Ramos (cell line): ENCODE measurements at regions not wholly inside any gene's neighbourhood (a gene's known extent, or its start where the extent isn't known, plus 50 kb on each side); places are given as distances from the start of the nearest gene placed in this dataset.
"Not testable (repeated sequence)": the region's sequence is repeated elsewhere in the genome, so short reads cannot be mapped to it uniquely, and the experiment has no call there.

Experiments used
- in situ Hi-C: fragments of 300-500 bp; cut with MboI; formaldehyde crosslinking; loops from one replicate; pipeline ENCODE4 v1.14.3; 2022; ENCODE audit warnings: low sequenced_read_pairs; ENCODE audit not compliant: unreplicated experiment

- in situ Hi-C loops: no loop called here
These were observed 1067.0 kb downstream of the PCDH17 start for GRCh38 chr13:58698531-58698930.

DNA sequence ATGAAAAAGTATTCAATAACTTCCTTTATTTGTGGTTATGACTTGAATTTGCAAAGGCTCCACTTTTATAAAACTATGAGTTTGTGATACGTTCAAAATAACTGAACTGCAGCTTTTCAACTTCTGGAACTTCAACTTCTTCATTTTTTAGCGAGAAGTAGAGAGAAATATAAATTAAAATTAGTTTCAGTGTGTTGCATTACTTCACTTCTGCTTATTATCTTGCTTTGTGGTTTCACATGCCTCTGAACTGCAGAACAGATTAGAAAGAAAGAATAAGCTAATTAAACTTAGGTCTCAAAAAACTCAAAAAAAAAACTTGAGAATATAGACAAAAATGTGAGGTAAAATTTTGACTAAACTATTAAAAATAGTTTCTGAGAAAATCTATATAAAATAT lies 1073.4 kb downstream of the PCDH17 start:
- in situ Hi-C loops: no loop called here

DNA sequence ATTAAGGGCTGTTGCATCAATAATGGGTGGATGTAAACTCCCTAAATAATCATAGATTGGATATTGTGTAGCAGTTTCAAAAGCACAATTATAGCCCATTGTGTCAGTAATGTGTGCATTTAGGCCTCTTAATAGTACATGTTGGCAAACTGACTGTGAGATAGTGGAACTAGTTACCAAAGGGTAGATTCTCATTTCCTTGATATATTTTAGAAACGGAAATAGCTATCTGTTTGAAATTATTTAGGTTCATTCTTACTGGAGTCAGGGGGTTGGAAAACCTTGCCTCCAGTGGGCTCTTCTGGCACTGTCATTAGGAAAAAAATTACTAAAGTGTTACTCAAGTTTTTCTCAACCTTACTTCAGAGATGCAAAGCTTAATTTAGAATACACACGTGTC lies 1074.9 kb downstream of the PCDH17 start:
- in situ Hi-C loops: no loop called here

DNA sequence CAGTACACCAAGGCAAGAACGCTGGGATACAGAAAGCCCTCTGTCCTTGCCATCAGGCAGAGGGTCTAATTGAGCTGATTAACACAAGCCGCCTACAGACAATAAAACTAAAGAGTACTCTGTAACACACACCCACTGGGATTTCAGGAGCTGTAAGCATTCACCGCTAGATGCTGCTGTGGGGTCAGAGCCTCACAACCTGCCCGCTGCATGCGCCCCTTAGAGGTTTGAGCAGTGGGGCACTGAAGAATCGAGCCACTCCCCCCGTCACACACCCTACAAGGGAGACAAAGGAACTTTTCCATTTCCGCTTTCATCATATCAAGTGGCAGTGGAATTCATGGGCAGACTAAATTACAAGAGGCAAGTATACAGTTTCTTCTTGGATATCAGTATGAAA lies 1080.6 kb downstream of the PCDH17 start:
- in situ Hi-C loops: no loop called here

DNA sequence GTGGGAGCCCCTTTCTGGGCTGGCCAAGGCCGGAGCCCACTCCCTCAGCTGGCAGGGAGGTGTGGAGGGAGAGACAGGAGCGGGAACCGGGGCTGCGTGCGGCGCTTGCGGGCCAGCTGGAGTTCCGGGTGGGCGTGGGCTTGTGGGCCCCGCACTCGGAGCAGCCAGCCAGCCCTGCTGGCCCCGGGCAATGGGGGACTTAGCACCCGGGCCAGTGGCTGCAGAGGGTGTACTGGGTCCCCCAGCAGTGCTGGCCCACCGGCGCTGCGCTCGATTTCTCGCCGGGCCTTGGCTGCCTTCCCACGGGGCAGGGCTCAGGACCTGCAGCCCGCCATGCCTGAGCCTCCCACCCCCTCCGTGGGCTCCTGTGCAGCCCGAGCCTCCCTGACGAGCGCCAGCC lies 1082.5 kb downstream of the PCDH17 start:
- in situ Hi-C loops: not testable (repeated sequence)

DNA sequence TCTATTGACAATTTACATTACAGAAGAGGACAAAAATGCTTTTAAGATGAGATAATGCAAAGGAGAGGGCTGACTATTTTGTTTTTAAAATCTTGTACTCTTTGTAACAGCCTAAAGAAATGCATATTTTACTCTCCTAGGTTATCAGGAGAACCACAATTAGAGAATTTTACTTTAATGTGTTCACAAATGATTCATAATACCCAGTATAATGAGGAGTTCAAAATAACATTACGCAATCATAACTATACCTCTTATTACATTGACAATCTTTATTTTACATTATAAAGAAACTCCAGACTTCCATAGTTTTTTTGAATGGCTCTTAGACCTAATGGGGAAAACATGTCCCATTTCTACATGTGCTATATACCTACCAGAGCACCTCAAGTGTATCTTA lies 1089.7 kb downstream of the PCDH17 start:
- in situ Hi-C loops: no loop called here

DNA sequence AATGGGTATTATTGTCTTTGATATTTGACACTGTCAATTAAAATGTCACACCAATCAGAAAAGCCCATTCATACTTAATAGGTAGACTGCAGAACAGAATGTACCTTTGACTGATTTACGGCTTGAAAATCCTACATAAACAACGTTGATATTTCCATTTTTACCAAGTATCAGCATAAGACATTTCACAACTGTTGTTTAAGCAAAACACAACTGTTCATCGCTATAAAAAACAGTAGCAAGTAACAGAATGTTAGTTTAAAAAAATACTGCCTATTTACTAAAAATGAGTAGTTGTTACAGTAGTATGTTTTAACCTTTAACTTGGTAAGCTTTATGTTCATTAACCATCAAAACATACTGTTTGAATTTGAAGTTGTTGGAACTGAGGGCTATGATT lies 1096.6 kb downstream of the PCDH17 start:
- in situ Hi-C loops: no loop called here

GRCh38 chr13:58729361-58729760 lies 1097.8 kb downstream of the PCDH17 start:
- in situ Hi-C loops: no loop called here

GRCh38 chr13:58744686-58745085 lies 1113.1 kb downstream of the PCDH17 start:
- in situ Hi-C loops: no loop called here

DNA sequence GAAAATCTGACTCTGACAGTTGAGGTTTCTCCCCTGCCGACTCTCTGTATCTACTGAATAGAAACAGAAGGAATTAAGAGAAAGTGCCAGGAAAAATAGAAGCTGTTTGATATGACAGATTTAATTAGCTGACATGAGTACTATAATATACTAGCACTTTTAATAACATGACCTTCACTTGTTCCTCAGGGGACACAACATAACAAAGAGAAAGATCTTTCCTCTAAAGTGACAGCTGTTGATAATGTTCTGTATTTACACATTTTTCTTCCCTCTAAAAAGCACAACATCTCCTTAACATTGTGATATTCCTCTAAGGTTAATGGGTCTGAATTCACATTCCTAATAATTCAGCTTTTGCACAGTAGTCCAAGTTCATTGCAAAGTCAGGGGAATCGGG lies 1136.0 kb downstream of the PCDH17 start:
- in situ Hi-C loops: no loop called here

- in situ Hi-C loops: no loop called here
These were observed 1141.8 kb downstream of the PCDH17 start for GRCh38 chr13:58773280-58773859.

- in situ Hi-C loops: no loop called here
These were observed 1151.2 kb downstream of the PCDH17 start for GRCh38 chr13:58782736-58783135.

- in situ Hi-C loops: no loop called here
These were observed 1161.3 kb downstream of the PCDH17 start for GRCh38 chr13:58792854-58793253.

GRCh38 chr13:58795715-58796114 lies 1164.2 kb downstream of the PCDH17 start:
- in situ Hi-C loops: no loop called here

DNA sequence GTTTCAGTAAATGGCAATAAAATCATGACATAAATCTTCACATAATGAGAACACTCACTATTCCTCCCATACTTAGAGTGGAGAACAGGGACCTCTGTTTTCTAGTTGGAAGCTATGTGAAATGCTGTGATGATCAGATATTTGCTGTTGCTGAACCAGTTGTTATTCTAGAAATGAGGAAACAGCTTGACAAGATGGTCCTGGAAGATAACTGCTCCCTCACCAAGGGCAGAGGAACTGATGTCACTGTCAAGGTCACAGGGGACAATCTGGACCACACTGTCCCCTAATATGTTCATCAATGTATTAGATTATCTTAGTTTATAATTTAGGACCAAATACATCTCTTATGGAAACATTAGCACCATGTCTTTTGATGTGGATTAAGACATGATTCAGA lies 1173.3 kb downstream of the PCDH17 start:
- in situ Hi-C loops: no loop called here

GRCh38 chr13:58806401-58806800 lies 1174.9 kb downstream of the PCDH17 start:
- in situ Hi-C loops: no loop called here

DNA sequence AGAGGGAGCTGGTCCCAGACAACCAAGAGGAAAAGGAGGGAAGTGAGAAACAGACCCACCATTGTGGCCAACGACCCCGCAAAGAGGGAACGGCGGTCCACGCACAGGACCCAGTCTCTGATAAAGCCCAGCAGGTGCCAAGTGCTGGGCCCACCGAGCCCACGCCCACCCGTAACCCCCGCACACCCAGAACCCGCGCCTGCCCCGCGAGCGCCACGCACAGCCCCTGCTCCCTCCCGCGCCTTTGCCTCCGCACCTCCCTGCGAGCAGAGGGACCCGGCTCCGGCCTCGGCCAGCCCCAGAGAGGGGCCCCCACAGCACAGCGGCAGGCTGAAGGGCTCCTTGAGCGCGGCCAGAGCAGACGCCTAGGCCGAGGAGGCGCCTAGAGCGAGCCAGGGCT lies 1192.2 kb downstream of the PCDH17 start:
- in situ Hi-C loops: no loop called here

DNA sequence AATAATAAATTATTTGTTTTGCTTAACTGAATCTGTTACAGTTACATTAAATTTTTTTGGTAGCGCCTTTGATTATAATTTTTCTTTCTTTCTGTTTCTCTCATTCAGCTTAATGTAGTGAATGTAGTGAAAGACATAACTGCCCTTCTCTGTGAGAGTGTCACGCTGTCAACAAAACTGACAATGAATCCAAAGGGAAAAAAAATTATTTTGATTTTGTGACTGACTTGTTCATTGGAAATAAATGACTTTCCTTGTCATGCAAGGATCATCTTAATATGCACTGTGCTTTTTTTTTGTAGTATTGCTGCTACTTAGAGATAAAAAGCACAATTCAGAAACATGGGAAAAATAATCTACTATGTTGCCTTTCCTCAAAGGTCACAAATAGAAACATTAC lies 1196.4 kb downstream of the PCDH17 start:
- in situ Hi-C loops: no loop called here

- in situ Hi-C loops: no loop called here
These were observed 1199.3 kb downstream of the PCDH17 start for GRCh38 chr13:58830841-58831240.

GRCh38 chr13:58838615-58839014 lies 1207.1 kb downstream of the PCDH17 start:
- in situ Hi-C loops: no loop called here

- in situ Hi-C loops: no loop called here
These were observed 1211.5 kb downstream of the PCDH17 start for GRCh38 chr13:58843071-58843470.

GRCh38 chr13:58843567-58843966 lies 1212.0 kb downstream of the PCDH17 start:
- in situ Hi-C loops: no loop called here

- in situ Hi-C loops: no loop called here
These were observed 1218.6 kb downstream of the PCDH17 start for GRCh38 chr13:58850161-58850560.
